ENCODE measurements at regions not wholly inside any gene's neighbourhood (a gene's known extent, or its start where the extent isn't known, plus 50 kb on each side); places are given as distances from the start of the nearest gene placed in this dataset.

DNA sequence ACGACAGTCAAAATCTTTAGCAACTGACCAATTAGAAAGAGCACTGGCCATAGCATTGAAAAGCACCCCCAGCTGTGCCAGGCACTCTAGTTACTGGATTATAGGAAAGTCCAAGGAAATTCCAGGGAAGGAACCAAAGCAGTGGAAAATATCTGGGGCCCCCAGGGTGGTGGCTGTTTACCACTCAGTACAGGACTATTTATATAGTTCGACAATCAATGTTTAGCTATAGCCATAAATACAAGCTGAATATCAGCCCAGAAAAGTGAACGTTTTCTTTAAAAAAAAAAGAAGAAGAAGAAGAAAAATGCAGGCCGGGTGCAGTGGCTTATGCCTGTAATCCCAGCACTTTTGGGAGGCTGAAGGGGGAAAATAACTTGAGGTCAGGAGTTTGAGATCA, 55.2 kb upstream of the UBAC2 start:
- Histone ChIP-seq H3K27me3 (ENCODE audit: control insufficient read depth in 5 of 5, insufficient read depth in 4 of 5, low read length in 5 of 5) (peaks cover 0 to 16% (median under 1%) of the 10 kb centered on the region in 5 donors), H3K9ac (ENCODE audit: low read length in 5 of 5) (no peak overlapping the region), H3K27ac (ENCODE audit: low read depth, low read length) (no peak overlapping the region), H3K36me3 (ENCODE audit: control insufficient read depth in 5 of 5, insufficient read depth in 5 of 5, low read length in 5 of 5) (no peaks in the 10 kb centered on the region), H3K9me3 (ENCODE audit: control insufficient read depth in 5 of 5, low read length in 5 of 5) (peaks cover 0 to 7% (median 4%) of the 10 kb centered on the region in 5 donors), H3K4me3 (ENCODE audit: low read depth in 1 of 5, low read length in 5 of 5) (no peak overlapping the region), H3K4me1 (ENCODE audit: control insufficient read depth in 5 of 5, insufficient read depth in 5 of 5, low read length in 5 of 5) (no peaks in the 10 kb centered on the region)

- Histone ChIP-seq H3K27ac (ENCODE audit: low read depth, low read length) (no peak overlapping the region), H3K4me1 (ENCODE audit: control insufficient read depth in 5 of 5, insufficient read depth in 5 of 5, low read length in 5 of 5) (no peaks in the 10 kb centered on the region), H3K36me3 (ENCODE audit: control insufficient read depth in 5 of 5, insufficient read depth in 5 of 5, low read length in 5 of 5) (no peaks in the 10 kb centered on the region), H3K9ac (ENCODE audit: low read length in 5 of 5) (no peak overlapping the region), H3K27me3 (ENCODE audit: control insufficient read depth in 5 of 5, insufficient read depth in 4 of 5, low read length in 5 of 5) (peaks cover 0 to 13% (median 2%) of the 10 kb centered on the region in 5 donors), H3K4me3 (ENCODE audit: low read depth in 1 of 5, low read length in 5 of 5) (no peak overlapping the region), H3K9me3 (ENCODE audit: control insufficient read depth in 5 of 5, low read length in 5 of 5) (no peaks in the 10 kb centered on the region)
Measured at GRCh38 chr13:99150575-99151361, 49.9 kb upstream of the UBAC2 start.

Data from subcutaneous abdominal adipose tissue (tissue), 5 donors.